HG03571 (cell line): ENCODE measurements at regions not wholly inside any gene's neighbourhood (a gene's known extent, or its start where the extent isn't known, plus 50 kb on each side); places are given as distances from the start of the nearest gene placed in this dataset.

Experiments
- ATAC-seq: cut with Tn5 transposase; IDR thresholded peaks from one replicate; pipeline ENCODE4 v1.9.1; 2021; ENCODE audit not compliant: unreplicated experiment

DNA sequence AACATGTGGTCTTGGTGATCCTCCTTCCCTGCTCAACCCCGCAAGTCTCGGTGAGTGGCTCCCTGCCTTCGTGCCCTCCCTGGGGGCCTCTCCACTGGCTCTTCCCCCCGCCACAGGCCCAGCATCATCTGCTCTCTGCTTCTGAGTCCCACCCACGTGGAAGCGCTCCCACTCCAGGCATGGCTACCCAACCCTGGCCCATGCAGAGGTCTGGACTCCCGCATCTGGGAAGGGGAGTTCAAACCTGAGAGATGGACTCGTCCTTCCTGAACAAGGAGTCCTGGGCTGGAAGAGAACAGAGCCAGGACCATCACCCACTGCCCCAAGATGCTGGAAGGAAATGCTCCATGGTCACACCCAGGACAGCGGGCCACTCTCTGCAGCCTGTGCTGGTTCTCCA, 90.8 kb downstream of the DHCR7 start:
- ATAC-seq, result no peak

DNA sequence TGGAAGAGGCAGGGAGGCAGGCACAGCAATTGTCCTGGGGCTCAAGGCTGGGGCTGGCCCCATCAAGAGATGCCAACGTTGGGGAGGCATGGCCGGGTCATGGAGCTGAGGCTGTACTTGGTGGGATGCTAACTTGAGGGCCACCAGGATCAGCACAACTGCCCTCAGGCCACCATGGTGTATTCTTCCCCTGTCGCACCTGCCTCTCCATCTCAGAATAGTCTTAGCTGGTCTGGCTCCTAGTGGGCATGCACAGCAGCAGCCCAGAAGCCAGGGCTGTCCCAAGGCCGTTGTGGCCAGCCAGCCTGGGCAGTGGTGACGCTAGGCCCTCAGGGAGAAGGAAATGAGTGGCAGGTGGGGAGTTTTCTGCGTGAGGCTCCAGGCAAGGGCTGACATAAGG, 91.3 kb downstream of the DHCR7 start:
- ATAC-seq, result no peak

DNA sequence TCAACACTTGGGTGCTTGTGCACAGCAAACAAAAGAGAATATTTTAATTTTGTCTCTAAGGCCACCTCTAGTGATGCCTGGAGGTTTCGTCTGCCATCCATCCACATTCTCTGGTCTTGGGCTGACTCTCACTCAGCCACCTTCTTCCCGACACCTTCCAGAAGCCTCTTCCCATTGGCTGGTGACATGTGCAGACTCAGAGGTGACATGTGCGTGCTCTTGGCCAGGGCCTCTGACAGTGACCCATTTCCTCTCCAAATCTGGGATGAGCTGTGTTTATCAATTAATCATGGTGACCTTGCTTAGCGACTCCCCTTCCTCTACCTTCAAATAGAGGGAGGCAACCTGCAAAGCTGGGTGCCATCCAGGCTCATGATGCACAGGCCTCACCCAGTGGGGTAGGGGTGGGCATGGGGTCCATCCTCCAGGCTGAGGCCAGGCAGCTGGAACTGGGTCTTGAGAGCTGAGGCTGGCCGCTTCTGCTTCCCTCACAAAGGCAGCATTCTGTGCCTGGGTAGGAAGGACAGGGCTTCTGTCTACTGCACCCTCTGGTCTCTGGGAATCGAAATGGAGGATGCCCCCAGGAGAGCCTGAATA, 91.8 kb downstream of the DHCR7 start:
- no peak for ATAC-seq

DNA sequence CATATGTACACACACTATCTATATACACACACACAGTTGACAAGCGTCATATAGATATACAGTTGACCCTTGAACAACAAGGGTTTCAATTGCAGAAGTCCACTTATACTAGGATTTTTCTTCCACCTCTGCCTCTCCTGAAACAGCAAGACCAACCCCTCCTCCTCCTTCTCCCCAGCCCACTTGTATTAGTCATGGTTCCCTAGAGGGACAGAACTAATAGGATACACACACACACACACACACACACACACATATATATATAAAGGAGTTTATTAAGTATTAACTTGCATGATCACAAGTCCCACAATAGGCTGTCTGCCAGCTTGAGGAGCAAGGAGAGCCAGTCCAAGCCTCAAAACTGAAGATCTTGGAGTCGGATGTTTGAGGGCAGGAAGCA, 92.9 kb downstream of the DHCR7 start:
- ATAC-seq, result no peak

DNA sequence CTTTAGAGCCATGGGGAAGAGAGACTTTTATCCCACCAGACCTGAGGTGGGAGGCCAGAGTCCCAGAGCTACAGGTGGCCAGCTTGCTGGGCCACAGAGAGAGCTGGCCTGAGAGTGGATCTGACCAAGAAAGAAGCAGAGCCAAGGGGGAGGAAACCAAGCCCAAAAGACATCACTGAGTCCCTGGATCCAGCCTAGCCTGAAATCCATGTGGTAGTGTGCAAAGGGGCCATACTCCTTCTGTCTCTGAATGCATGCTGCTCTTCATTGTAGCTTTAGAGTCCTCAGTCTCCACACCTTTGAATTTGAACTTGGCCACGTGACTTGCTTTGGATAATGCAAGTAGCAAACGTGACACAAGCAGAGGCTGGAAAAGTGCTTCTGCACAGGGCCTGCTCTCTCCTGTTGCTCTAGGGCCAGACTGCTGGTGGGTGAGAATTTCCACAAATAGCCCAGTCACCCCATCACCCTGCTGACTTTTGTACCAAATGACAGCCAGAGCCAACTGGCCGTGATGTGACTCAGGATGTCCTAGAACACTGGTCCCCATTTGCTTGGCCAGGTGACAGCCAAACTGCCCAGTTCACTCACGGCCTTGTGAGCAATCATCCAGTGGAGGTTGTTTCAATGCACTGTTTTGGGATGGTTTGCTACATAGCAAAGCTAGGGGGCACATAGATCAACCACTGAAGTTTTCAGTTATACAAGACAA, 93.6 kb downstream of the DHCR7 start:
- ATAC-seq, result no peak

DNA sequence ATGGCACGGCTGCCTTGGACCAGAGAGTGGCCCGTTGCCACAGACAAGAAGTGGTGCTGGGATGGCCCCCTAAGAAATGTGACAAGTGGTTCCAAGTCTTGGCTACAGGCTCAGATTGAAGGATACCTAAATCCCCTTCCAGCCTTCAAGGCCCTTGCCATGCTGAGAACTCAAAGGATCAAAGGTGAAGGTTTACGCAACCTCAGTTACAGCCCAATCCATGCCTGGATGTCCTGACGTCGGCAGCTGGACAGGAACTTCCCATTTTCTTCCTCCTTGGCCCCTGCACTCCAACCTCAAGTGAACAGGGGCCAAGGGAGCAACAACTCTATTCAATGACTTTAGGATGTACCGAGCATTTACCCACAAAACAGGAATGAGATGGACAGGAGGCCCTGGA, 95.4 kb downstream of the DHCR7 start:
- ATAC-seq, result no peak

DNA sequence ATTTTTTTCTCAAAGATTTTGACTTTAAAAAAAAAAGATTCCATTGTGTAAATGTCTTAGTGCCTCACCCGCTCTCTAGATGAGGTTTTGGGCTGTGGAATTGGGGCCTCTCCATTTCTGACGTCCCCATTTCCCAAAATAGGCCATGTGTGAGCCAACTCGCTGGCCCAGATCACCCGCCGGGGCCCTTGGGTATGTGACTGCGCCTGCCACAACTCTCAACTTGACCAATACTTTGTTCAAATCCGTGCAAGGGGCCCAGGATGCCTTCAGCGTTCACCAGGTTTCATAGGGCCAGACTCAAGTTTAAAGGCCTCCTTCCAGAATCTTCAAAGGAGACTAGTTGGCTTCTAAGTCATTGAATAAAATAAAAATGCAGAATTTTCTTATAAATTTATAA, 96.0 kb downstream of the DHCR7 start:
- ATAC-seq, result no peak

DNA sequence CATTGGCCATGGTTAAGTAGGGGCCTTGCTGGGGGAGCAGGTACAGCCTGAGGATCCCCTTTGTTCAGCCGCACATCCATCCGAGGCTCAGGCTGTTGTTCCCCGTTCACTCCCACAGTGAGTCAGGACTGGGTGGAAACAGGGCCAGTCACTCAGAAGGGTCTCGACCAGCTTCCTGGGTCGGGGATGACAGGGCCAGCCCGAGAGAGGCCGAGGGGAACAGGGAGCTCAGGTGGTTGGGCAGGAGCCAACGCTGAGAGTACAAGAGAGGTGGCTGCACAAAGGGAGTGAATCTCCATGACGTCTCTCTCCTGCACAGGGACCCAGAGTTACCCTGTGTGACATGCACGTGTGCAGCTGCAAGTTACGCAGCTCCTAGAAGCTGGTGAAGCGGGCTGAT, 97.2 kb upstream of the SHANK2 start:
- ATAC-seq, result no peak

DNA sequence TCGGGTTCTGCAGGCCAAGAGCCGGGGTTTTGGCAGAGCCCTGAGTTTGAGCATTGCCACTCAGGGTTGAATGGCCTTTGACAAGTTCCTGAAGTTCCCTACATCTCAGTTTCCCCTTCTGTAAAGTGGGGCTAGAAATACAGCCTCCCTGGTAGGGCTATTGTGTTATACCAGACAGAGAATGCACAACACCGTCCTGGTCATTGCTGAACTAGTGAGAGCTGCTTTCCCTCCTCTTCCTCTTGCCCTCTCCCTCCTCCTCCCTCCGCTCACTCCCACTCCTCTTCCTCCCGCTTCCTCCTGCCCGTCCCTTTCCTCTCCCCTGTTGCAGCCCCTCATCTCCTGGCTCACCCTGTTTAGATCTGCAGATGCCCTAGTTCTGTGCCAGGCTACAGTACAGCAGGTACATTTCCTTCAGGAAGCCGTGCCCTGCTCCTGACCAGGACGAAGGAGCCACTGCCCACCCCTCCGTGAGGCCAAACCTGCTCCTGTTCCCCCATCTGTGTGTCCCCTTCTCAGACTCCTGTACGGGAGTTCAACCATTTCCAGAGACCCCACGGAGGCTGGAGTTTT, 91.5 kb upstream of the SHANK2 start:
- no peak for ATAC-seq

DNA sequence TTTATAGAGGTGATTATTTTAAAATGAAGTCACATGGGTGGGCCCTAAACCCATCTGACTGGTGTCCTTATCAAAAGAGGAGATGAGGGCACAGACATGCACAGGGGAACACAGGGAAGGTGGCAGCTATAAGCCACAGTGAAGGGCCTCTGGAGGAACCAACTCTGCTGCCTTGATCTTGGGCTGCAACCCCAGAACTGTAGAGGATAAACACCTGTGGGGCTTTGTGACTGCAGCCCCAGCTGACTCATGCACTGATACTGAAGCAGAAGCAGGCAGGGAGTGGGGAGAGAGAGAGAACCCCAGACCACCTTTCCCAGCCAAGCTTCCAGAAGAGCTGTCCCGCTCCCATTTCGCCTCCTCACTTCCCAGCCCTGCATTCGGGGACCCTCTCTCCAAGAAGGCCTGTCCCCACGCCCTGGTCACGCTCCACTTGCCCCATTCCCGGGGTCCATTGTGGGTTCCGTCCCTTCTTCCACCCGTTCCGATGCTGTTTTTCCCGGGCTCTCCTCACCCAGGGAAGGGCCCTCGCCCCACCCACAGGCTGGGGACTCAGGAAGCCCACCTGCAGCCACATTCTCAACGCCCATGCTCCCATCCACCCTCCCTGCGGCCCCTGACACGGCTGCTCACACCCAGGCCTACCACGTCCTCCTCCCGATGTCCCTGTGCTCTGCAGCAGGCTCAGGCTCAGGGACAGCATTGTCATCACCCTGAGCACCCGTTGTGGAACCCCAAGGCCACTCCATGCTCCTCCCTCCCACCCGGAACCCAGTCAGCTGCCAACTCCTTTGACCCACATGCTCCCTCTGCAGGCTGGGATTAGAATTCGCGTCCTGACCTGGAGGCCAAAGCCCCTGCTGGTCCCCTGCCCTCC, 90.8 kb upstream of the SHANK2 start:
- no peak for ATAC-seq

DNA sequence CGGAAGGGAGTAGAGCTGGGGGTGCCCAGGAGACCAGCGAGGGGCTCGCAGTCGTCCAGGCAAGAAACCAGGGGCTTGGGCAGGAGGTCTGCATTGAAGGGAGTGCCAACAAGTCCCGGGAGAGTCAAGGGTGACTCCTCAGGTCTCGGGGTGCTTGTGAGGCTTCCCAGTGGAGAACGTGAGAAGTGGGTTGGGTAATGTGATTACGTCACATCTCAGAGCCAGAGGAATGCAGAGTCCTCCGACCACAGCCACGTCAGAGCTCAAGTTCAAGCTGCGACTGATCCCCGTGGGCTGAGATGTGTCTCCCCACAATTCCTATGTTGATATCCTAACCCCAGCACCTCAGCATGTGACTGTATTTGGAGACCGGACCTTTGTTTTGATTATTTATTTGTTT, 89.7 kb upstream of the SHANK2 start:
- ATAC-seq, result no peak

DNA sequence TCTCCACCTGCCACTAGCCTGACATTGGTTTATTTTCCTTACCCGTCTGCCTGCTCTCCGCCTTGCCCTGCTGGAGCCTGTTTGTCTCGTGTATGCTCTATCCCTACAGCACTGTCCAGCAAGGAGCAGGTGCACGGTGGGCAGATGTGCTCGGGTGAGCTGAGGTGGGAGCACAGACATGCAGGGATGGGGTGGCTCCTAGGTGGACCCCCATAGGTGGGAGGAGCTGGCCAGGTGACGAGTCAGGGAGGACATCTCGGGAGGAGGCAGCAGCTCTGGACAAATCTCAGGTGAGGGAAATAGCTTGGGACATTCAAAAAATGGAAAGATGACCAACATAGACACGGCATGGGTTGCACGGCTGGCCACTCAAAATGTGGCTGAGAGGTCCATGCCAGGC, 89.2 kb upstream of the SHANK2 start:
- ATAC-seq, result no peak

DNA sequence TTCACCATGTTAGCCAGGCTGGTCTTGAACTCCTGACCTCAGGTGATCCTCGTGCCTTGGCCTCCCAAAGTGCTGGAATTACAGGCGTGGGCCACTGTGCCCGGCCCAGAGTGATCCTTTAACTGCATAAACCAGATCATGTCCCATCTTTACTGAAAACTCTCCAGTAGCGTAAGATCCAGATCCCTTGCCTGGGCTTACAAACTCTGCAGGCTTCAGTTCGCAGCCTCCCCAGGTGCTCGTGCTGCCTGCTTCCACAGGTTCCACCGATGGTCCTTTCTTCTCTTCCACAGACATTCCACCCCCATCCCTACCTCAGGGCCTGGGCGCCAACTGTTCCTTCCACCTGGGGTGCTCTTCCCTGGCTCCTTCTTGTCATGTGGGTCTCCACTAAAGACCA, 88.8 kb upstream of the SHANK2 start:
- ATAC-seq, result no peak

DNA sequence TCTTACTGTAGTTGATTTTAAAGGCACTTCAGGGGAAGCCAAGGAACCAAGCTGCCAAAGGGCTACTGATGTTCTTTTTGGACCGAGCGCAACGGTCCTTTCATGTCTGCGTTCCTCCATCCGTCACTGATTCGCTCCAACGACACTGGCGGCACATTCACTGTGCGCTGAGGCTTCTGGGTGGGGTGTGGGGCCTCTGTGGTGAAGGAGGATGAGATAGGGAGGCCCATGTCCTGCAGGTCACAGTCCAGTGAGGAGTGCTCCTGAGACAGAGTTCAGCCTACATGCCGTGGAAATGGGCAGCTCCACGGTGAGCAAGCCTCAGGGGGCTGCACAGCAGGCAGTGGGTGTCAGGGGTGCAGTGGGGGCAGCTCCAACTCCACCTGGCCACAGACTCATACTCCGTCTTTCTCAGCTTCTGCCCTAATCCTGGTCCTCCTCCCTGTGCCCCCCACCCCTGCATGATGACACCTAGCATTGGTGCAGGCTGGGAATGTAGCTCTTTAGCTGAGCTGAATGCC, 87.8 kb upstream of the SHANK2 start:
- ATAC-seq, result no peak

DNA sequence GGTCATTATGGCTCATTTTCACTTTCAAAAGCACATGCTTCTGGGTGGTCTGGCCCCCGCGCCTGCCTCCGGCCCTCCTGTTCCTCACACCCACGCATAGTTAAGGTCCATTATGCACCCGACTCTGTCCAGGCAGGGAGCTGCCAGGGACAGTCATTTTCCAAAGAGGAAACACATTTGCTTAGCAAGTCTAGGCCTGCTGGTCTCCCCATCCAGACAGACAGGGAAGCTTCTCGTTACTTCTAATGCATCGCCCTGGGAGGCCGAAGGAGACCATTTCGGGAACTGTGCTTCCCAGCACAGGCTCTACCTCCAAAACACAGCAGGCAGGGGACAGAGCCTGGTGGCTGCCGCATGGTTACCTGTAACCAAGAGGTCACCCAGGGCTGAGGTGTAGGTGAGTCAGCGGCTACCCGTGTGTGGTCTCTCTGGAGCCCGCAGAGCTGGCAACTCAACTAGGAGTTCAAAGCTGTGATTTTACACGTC, 87.1 kb upstream of the SHANK2 start:
- no peak for ATAC-seq

DNA sequence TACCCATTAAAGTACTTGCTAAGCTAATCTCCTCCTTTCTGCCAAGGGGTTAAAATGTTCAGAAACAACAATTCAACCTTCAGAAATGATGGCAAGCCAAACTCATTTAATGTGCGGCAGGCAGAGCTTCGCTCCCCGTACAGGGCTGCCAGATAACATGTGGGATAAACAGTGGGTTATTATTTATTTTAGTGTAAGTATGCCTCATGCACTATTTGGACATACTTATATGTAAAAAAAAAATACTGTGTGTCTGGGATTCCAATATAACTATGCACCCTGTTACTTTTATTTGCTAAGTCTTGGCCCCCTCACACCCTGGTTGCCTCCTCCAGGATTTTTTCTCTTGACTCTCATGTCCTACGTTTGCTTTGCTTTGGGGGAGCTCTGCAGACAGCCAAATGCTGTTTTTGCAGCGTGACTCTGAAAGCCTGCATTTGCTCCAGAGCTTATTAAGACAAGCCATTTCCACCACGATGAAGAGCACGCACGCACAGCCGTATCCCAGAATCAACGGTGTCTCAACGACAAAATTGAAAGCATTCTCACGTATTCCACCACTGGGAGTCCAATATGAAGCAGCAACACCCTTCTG, 86.5 kb upstream of the SHANK2 start:
- no peak for ATAC-seq

DNA sequence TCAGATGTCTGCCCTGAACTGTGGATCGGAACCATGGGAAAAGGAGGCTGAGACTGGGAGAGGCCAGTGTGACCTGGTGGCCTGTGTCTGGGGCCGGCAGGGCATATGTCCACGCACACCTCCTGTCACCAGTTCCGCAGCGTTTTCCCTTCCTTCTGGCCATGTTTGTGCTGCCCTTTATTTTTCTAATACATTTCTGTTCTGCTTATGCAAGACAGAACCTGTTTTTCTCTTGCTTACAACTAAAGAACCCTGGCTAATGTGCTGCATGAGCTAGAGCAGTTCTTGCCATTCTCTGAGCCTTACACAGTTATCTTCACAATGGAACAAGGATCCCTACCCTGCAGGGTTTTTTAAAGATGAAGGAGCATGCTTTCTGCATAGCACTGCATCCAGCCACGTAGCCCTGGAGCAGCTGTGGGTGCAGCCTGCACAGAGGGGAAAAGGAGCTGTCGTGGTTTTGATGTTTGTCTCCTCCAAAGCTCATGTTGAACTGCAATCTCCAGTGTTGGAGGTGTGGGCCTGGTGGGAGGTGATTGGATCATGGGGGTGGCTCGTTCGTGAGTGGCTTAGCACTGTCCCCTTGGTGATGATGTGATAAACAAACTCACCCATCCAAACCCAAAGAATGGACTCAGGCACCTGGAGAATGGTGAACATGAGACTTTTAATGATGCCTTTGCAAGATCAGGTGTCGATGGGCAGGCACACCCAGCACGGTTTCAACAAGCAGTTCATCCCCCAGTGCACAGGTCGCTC, 84.8 kb upstream of the SHANK2 start:
- no peak for ATAC-seq

DNA sequence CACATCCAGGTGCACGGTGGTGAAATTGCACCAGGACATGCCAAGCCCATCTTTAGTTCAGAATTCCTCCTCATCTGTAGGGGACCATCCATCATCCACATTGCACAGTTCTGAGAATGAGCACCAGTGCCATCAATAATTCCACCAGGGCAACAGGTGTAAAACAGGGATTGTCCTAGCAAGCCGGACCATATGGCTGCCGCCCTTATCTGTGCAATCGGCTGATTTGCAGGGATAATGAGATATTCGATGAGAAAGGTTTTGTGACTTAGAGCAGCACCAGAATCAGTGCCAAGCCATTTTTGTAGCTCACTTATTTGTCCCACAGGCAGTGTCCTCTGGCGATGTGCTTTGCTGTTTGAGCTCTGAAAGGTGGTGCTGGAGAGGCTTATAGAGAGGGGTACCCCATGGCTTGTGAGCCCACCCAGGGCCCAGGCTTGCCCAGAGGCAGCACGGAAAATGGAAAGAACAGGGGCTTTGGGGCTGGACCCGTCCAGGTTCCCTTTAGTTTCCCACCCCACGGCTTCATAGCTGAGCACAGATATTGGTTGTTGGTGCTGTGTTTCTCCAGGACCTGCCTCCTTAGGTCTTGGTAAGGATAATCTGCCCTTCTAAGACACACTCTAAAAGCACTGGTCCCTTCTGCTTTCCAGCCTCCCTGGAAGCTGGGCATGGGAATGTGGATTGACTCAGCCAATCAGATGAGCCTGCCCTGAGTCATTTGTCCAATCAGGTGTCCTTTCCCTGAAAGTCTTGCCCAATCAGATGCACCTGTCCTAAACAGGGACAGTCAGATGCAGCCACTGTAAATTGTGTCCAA, 84.0 kb upstream of the SHANK2 start:
- no peak for ATAC-seq

DNA sequence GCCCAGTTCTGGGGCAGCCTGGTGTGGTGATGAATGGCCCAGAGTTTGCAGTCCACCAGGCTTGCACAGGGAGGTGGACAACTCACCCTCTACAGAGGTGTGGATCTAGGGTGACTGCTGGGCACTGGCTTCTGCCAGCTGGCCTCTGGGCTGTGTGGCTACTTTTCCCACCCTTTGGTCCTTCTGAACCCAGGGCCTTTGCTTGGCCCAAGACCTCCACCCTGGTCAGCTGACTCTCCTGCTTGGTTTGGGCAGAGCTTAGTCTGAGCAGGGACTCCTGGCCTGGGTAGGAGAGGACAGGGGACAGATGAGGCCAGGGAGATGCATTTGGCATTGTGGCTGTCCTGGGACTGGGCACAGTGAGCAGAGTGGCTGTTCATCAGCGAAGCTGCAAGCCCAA, 83.0 kb upstream of the SHANK2 start:
- no peak for ATAC-seq
